ENCODE measurements at regions not wholly inside any gene's neighbourhood (a gene's known extent, or its start where the extent isn't known, plus 50 kb on each side); places are given as distances from the start of the nearest gene placed in this dataset.

GRCh38 chr4:11166606-11167005 is 262.1 kb downstream of the HS3ST1 start:
- ChIA-PET CTCF (no interaction called here), POLR2A (no interaction called here)
- peaks cover 43% of the 10 kb centered on the region for H3K9me3 Mint-ChIP-seq
- H3K27me3 Mint-ChIP-seq (ENCODE audit: low read depth) = peaks cover 5% of the 10 kb centered on the region
- no peak overlapping the region for H3K4me3 Mint-ChIP-seq
- TF ChIP-seq MXD4 (CRISPR knock-in tag; IDR thresholded peaks at IDR 0.05; ENCODE audit: borderline replicate concordance) = no peak
- no peak for TF ChIP-seq FOXK1 (CRISPR knock-in tag; IDR thresholded peaks at IDR 0.05)
- no peak for TF ChIP-seq ARID4B (CRISPR knock-in tag; IDR thresholded peaks at IDR 0.05; ENCODE audit: borderline replicate concordance)
- no peak for TF ChIP-seq ZNF317 (CRISPR knock-in tag; IDR thresholded peaks at IDR 0.05; ENCODE audit: borderline replicate concordance, low read depth)
- ATAC-seq (no peak), DNase-seq (ENCODE audit: low spot score) (no peak)
- no peak overlapping the region for H3K27ac Mint-ChIP-seq
- H3K36me3 Mint-ChIP-seq = peaks cover 31% of the 10 kb centered on the region
- H3K4me1 Mint-ChIP-seq = no peaks in the 10 kb centered on the region

GRCh38 chr4:11166034-11166433 is 262.7 kb downstream of the HS3ST1 start:
- Mint-ChIP-seq H3K9me3 (peaks cover 49% of the 10 kb centered on the region), H3K4me3 (no peak overlapping the region), H3K27ac (no peak overlapping the region), H3K27me3 (ENCODE audit: low read depth) (peaks cover 5% of the 10 kb centered on the region), H3K36me3 (peaks cover 32% of the 10 kb centered on the region), H3K4me1 (no peaks in the 10 kb centered on the region)
- POLR2A ChIA-PET = no interaction called here
- no peak for DNase-seq (ENCODE audit: low spot score)
- ATAC-seq = no peak
- CTCF ChIA-PET = no interaction called here
- no peak for TF ChIP-seq SP1 (CRISPR knock-in tag; conservative IDR thresholded peaks at IDR 0.05)
- TF ChIP-seq ZNF281 (CRISPR knock-in tag; IDR thresholded peaks at IDR 0.05) = no peak
- no peak for TF ChIP-seq PRDM15 (CRISPR knock-in tag; IDR thresholded peaks at IDR 0.05)
- no peak for TF ChIP-seq USF1 (CRISPR knock-in tag; IDR thresholded peaks at IDR 0.05)
- TF ChIP-seq PREB (CRISPR knock-in tag; IDR thresholded peaks at IDR 0.05; ENCODE audit: borderline replicate concordance) = no peak
- no peak for TF ChIP-seq TEAD4 (CRISPR knock-in tag; IDR thresholded peaks at IDR 0.05)
- no peak for TF ChIP-seq SMAD3 (CRISPR knock-in tag; IDR thresholded peaks at IDR 0.05; ENCODE audit: borderline replicate concordance)
- no peak for TF ChIP-seq RORB (CRISPR knock-in tag; IDR thresholded peaks at IDR 0.05)
- TF ChIP-seq AR (CRISPR knock-in tag; IDR thresholded peaks at IDR 0.05) = no peak
- TF ChIP-seq NR1H2 (CRISPR knock-in tag; IDR thresholded peaks at IDR 0.05) = no peak
- TF ChIP-seq ZNF512 (CRISPR knock-in tag; IDR thresholded peaks at IDR 0.05; ENCODE audit: borderline replicate concordance) = no peak
